Stomach (tissue), 4 donors: ENCODE measurements at regions not wholly inside any gene's neighbourhood (a gene's known extent, or its start where the extent isn't known, plus 50 kb on each side); places are given as distances from the start of the nearest gene placed in this dataset.

Experiments
- EP300 ChIP-seq: sonication (generic); formaldehyde crosslinking; IDR thresholded peaks from one replicate; pipeline ENCODE4 v1.6.1; 2017; ENCODE audit warnings: antibody characterized with exemption
- POLR2A ChIP-seq, 4 donors: fragments of 450-650 bp; IDR thresholded peaks; one replicate each; pipeline ENCODE4 v1.6.1; 2016; ENCODE audit warnings: antibody characterized with exemption in 4 of 4, control low read depth in 2 of 4, mild to moderate bottlenecking in 1 of 4, moderate library complexity in 1 of 4
- TF ChIP-seq, protein P1 (sequence below), 7 experiments: fragments of 450-650 bp in 4 of 7; fragments of 200-600 bp in 3 of 7; sonication (generic) in 3 of 7; IDR thresholded peaks; one replicate each; pipeline ENCODE4 v1.5.1; 2016 to 2019; ENCODE audit warnings: antibody characterized with exemption in 7 of 7, control low read depth in 2 of 7, mild to moderate bottlenecking in 1 of 7

DNA sequence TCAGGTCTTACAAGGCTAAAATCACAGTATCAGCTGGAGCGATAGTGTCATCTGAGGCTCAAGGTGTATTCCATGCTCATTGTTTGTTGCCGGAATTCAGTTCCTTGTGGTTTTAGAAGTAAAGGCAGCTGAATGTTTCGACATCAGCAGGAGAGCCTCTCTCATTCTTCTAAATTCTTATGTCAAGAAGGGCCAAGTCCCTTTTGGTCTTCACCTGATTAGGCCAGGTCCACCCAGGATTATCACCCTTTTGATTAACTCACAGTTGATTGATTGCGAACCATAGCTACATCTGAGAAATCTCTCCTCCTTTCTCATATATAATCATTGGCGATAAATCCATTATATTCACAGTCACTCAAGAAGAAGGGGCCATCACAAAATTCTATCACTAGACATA, 806.7 kb upstream of the PRMT6 start:
- TF ChIP-seq, protein P1, sequence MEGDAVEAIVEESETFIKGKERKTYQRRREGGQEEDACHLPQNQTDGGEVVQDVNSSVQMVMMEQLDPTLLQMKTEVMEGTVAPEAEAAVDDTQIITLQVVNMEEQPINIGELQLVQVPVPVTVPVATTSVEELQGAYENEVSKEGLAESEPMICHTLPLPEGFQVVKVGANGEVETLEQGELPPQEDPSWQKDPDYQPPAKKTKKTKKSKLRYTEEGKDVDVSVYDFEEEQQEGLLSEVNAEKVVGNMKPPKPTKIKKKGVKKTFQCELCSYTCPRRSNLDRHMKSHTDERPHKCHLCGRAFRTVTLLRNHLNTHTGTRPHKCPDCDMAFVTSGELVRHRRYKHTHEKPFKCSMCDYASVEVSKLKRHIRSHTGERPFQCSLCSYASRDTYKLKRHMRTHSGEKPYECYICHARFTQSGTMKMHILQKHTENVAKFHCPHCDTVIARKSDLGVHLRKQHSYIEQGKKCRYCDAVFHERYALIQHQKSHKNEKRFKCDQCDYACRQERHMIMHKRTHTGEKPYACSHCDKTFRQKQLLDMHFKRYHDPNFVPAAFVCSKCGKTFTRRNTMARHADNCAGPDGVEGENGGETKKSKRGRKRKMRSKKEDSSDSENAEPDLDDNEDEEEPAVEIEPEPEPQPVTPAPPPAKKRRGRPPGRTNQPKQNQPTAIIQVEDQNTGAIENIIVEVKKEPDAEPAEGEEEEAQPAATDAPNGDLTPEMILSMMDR (IDR thresholded peaks at IDR 0.05): no peak
- TF ChIP-seq POLR2A (IDR thresholded peaks at IDR 0.05) (no peak), EP300 (no peak)
